GM12874 (cell line): ENCODE measurements at regions not wholly inside any gene's neighbourhood (a gene's known extent, or its start where the extent isn't known, plus 50 kb on each side); places are given as distances from the start of the nearest gene placed in this dataset.

Source experiments
- CTCF ChIP-seq: IDR thresholded peaks from 2 replicates; pipeline ENCODE4 v1.5.1; 2011; ENCODE audit warnings: low read depth, mild to moderate bottlenecking, control low read depth, low read length, moderate library complexity; ENCODE audit not compliant: insufficient read depth

- TF ChIP-seq CTCF = no peak
Measured at GRCh38 chr20:60172346-60172984, 214.2 kb downstream of the CDH26 start.

- TF ChIP-seq CTCF = no peak
Measured at GRCh38 chr20:60177080-60177479, 218.9 kb downstream of the CDH26 start.

- no peak for TF ChIP-seq CTCF
Measured at GRCh38 chr20:60180986-60181385, 222.8 kb downstream of the CDH26 start.

DNA sequence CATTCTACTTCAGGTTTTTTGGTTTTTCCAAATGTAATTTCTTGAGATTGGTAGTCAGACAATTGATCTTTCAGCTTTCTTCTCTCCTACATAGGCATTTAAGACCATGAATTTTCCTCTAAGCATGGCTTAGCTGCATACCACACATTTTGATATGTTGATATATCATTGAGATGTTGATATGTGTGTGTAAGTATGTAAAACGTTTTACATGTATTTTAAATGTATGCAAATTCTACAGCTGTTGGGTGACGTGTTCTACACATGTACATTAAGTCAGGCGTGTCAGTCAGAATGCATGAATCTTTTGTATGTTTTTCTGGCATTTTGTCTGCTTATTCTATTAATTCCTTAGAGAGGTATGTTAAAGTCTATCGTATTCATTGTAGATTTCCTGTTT is 228.2 kb downstream of the CDH26 start:
- TF ChIP-seq CTCF = no peak

DNA sequence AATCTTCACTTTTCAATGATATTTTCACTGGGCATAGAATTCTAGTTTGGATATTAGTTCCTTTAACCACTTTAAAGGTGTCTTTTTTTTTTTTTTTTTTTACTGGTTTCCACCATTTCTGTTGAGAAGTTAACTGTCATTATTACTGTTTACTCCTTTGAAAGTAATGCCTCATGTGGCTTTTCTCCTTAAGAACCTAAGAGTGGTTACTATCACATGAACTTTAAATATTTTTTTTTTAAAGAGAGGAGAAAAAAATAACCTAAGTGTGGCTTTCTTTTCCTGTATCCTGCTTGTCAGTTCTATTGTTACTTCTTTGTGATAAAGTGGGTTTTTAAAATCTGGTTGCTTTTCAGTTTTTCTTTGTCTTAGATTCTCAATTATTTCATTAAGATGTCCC is 229.5 kb downstream of the CDH26 start:
- no peak for TF ChIP-seq CTCF

GRCh38 chr20:60191014-60191413 is 232.8 kb downstream of the CDH26 start:
- TF ChIP-seq CTCF = no peak

DNA sequence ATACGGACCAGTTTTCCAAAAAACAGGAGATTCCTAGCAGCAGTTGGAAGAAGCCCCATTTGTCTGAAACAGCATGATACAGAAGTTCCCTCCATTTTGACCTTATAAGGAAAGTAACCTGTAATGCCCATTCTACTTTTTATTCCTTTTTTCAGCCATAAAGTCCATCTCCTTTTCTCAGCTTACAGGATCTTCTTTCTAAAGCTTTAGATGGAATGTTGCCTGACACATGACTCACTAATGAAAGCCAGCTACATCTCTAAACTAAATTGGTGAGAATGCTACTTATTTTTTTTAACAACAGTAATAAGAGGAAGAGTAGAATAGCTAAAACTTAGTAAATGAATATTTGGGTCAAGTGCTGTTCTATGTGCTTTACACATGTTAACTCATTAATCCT is 234.1 kb downstream of the CDH26 start:
- TF ChIP-seq CTCF = no peak

DNA sequence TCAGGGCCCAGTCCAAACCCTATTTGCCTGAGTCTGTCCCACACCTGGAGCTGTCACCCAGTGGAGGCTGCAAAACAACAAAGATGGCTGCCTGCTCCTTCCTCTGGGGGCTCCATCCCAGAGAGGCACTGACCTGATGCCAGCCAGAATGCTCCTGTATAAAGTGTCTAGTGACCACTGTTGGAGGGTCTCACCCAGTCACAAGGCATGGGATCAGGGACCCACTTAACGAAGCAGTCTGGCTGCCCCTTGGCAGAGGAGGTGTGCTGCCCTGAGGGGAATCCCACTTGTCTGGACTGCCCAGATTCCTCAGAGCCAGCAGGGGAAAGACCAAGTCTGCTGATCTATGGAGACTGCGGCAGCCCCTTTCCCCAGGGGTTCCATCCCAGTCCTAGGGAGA is 241.6 kb downstream of the CDH26 start:
- TF ChIP-seq CTCF = no peak
